ENCODE measurements at regions not wholly inside any gene's neighbourhood (a gene's known extent, or its start where the extent isn't known, plus 50 kb on each side); places are given as distances from the start of the nearest gene placed in this dataset.

GRCh38 chr21:27372381-27372780 lies 405.5 kb upstream of the ADAMTS5 start:
- no peaks in the 10 kb centered on the region for H3K4me1 Mint-ChIP-seq
- H3K36me3 Mint-ChIP-seq, result no peaks in the 10 kb centered on the region
- ATAC-seq, result no peak
- H3K9me3 Mint-ChIP-seq (ENCODE audit: low read depth), result peaks cover 2% of the 10 kb centered on the region
- CTCF ChIA-PET, result no interaction called here
- H3K4me3 Mint-ChIP-seq, result no peak overlapping the region
- H3K27me3 Mint-ChIP-seq, result no peaks in the 10 kb centered on the region
- DNase-seq, result no peak
- H3K27ac Mint-ChIP-seq, result no peak overlapping the region

DNA sequence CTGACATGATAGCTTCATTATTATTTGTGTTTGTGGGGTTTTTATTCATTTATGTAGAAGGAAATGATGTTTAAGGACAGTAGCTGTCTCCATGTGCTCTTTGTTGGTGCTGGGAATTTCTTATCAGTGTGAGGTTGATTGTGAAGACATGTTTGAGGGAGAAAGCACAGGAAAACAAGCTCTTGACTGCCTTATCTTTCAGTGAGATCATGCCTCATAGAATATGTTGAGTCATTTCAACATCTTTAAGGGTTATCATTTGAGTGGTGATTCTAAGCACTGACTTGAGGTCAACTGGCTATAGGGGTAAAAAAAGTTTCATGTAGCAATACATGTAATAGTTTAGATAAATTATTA lies 405.1 kb upstream of the ADAMTS5 start:
- peaks cover 2% of the 10 kb centered on the region for H3K9me3 Mint-ChIP-seq (ENCODE audit: low read depth)
- no peak for ATAC-seq
- no peak overlapping the region for H3K4me3 Mint-ChIP-seq
- DNase-seq, result no peak
- H3K4me1 Mint-ChIP-seq, result no peaks in the 10 kb centered on the region
- CTCF ChIA-PET, result no interaction called here
- no peaks in the 10 kb centered on the region for H3K36me3 Mint-ChIP-seq
- H3K27me3 Mint-ChIP-seq, result no peaks in the 10 kb centered on the region
- H3K27ac Mint-ChIP-seq, result no peak overlapping the region

- ATAC-seq (no peak), DNase-seq (no peak)
- Mint-ChIP-seq H3K27me3 (no peaks in the 10 kb centered on the region), H3K36me3 (no peaks in the 10 kb centered on the region), H3K9me3 (ENCODE audit: low read depth) (peaks cover 4% of the 10 kb centered on the region), H3K27ac (no peak overlapping the region), H3K4me3 (no peak overlapping the region), H3K4me1 (no peaks in the 10 kb centered on the region)
- CTCF ChIA-PET, result no interaction called here
These were observed 404.5 kb upstream of the ADAMTS5 start for GRCh38 chr21:27371115-27371974.

DNA sequence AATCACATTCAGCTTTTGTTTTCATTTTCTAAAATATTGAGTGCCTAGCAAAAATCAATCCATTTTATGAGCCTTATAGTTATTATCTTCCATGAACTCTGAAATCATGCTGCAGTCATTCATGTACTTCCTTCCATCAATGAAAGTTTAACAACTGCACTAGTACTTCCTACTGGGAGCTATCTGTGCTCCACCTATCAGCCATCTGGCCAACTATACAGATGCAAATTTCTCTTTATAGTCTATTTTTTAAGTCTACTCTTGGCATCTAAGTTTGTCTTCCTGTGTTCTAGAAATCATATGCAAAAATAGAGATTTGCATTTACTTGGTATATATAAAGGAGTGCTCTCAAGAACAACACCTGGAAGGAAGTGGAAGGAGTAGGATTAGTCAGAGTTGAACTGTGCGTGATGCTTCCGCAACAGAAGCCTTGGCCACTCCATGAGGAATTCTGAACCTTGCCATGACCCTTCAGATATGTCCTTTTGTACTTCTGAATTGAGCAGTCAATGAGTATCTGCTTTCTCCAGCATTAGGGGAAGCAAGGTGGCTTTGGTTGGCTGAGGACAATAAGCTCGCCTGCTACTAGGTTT lies 403.2 kb upstream of the ADAMTS5 start:
- Mint-ChIP-seq H3K36me3 (no peaks in the 10 kb centered on the region), H3K9me3 (ENCODE audit: low read depth) (peaks cover 6% of the 10 kb centered on the region), H3K27me3 (no peaks in the 10 kb centered on the region), H3K4me3 (no peak overlapping the region), H3K27ac (no peak overlapping the region), H3K4me1 (no peaks in the 10 kb centered on the region)
- DNase-seq (no peak), ATAC-seq (no peak)
- CTCF ChIA-PET, result no interaction called here

GRCh38 chr21:27369234-27369633 lies 402.3 kb upstream of the ADAMTS5 start:
- no peak for DNase-seq
- CTCF ChIA-PET, result no interaction called here
- no peak for ATAC-seq
- Mint-ChIP-seq H3K27me3 (no peaks in the 10 kb centered on the region), H3K4me1 (no peaks in the 10 kb centered on the region), H3K36me3 (no peaks in the 10 kb centered on the region), H3K27ac (no peak overlapping the region), H3K4me3 (no peak overlapping the region), H3K9me3 (ENCODE audit: low read depth) (peaks cover 6% of the 10 kb centered on the region)

GRCh38 chr21:27366646-27367235 lies 399.9 kb upstream of the ADAMTS5 start:
- DNase-seq, result no peak
- CTCF ChIA-PET, result no interaction called here
- no peaks in the 10 kb centered on the region for H3K27me3 Mint-ChIP-seq

GRCh38 chr21:27366036-27366435 lies 399.1 kb upstream of the ADAMTS5 start:
- H3K4me1 Mint-ChIP-seq, result no peaks in the 10 kb centered on the region
- no peak overlapping the region for H3K4me3 Mint-ChIP-seq
- ATAC-seq, result no peak
- no peaks in the 10 kb centered on the region for H3K36me3 Mint-ChIP-seq
- no peak overlapping the region for H3K27ac Mint-ChIP-seq
- no peak for DNase-seq
- H3K27me3 Mint-ChIP-seq, result no peaks in the 10 kb centered on the region
- CTCF ChIA-PET, result no interaction called here
- peaks cover 9% of the 10 kb centered on the region for H3K9me3 Mint-ChIP-seq (ENCODE audit: low read depth)

More at GRCh38 chr21:27366646-27367235, 399.9 kb upstream of the ADAMTS5 start:
- Mint-ChIP-seq H3K27ac (no peak overlapping the region), H3K36me3 (no peaks in the 10 kb centered on the region), H3K4me3 (no peak overlapping the region), H3K9me3 (ENCODE audit: low read depth) (peaks cover 9% of the 10 kb centered on the region), H3K4me1 (no peaks in the 10 kb centered on the region)
- no peak for ATAC-seq

- Mint-ChIP-seq H3K36me3 (no peaks in the 10 kb centered on the region), H3K27ac (no peak overlapping the region), H3K9me3 (ENCODE audit: low read depth) (peaks cover 9% of the 10 kb centered on the region), H3K4me1 (no peaks in the 10 kb centered on the region), H3K4me3 (no peak overlapping the region), H3K27me3 (no peaks in the 10 kb centered on the region)
- ATAC-seq (no peak), DNase-seq (no peak)
- CTCF ChIA-PET, result no interaction called here
These were observed 398.5 kb upstream of the ADAMTS5 start for GRCh38 chr21:27365394-27365793.

- Mint-ChIP-seq H3K27me3 (no peaks in the 10 kb centered on the region), H3K4me1 (no peaks in the 10 kb centered on the region), H3K9me3 (ENCODE audit: low read depth) (peaks cover 9% of the 10 kb centered on the region), H3K4me3 (no peak overlapping the region), H3K27ac (no peak overlapping the region), H3K36me3 (no peaks in the 10 kb centered on the region)
- no peak for ATAC-seq
- CTCF ChIA-PET, result no interaction called here
- DNase-seq, result no peak
These were observed 397.0 kb upstream of the ADAMTS5 start for GRCh38 chr21:27363719-27364477.

DNA sequence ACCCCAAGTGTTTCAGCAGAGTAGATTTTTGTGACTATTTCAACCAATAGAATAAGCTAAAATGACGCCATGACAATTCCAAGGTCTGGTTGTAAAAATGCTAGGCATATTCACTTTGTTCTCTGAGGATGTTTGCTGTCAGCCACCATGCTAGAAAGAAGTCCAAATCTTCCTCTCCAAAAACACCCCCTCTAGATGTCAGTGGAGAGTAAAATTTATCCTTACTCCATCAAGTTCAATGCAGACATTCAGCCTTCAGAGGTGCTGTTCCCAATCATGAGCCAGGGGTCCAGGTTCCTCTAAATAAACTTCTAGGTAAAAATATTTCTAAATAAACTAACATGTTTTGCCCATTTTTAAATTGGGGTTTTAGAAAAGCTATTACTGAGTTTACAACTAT lies 395.4 kb upstream of the ADAMTS5 start:
- H3K36me3 Mint-ChIP-seq, result no peaks in the 10 kb centered on the region
- H3K27me3 Mint-ChIP-seq, result no peaks in the 10 kb centered on the region
- H3K27ac Mint-ChIP-seq, result no peak overlapping the region
- ATAC-seq, result no peak
- H3K9me3 Mint-ChIP-seq (ENCODE audit: low read depth), result peaks cover 8% of the 10 kb centered on the region
- DNase-seq, result no peak
- CTCF ChIA-PET, result no interaction called here
- no peak overlapping the region for H3K4me3 Mint-ChIP-seq
- H3K4me1 Mint-ChIP-seq, result no peaks in the 10 kb centered on the region

- Mint-ChIP-seq H3K27ac (no peak overlapping the region), H3K9me3 (ENCODE audit: low read depth) (peaks cover 7% of the 10 kb centered on the region), H3K4me3 (no peak overlapping the region), H3K27me3 (no peaks in the 10 kb centered on the region), H3K4me1 (no peaks in the 10 kb centered on the region), H3K36me3 (no peaks in the 10 kb centered on the region)
- ATAC-seq, result no peak
- CTCF ChIA-PET, result no interaction called here
- no peak for DNase-seq
These were observed 392.3 kb upstream of the ADAMTS5 start for GRCh38 chr21:27359141-27359540.

GRCh38 chr21:27352885-27353284 lies 386.0 kb upstream of the ADAMTS5 start:
- H3K9me3 Mint-ChIP-seq (ENCODE audit: low read depth), result peaks cover 7% of the 10 kb centered on the region
- ATAC-seq, result no peak
- H3K4me3 Mint-ChIP-seq, result no peak overlapping the region
- H3K4me1 Mint-ChIP-seq, result no peaks in the 10 kb centered on the region
- no peak overlapping the region for H3K27ac Mint-ChIP-seq
- no peaks in the 10 kb centered on the region for H3K27me3 Mint-ChIP-seq
- no peaks in the 10 kb centered on the region for H3K36me3 Mint-ChIP-seq
- CTCF ChIA-PET, result no interaction called here
- no peak for DNase-seq

DNA sequence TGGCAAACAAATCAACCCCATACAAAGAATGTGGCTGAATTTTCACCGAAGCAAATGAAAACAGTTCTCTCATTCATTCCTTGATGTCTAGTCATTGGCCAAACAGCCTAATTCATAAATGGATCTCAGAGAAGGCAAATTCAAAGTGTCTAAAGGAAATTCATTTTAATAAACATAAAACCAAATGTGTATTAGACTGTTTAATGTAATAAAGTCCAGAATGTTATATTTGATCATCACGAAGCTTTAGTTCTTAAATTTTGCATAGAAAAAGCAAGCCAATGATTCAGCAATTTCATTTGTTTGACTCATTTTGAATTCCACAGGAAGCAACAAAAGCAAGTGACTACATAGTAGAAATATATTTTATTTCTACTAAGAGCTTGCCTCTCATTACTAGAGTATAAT lies 379.2 kb upstream of the ADAMTS5 start:
- H3K27me3 Mint-ChIP-seq, result no peaks in the 10 kb centered on the region
- H3K4me1 Mint-ChIP-seq, result no peaks in the 10 kb centered on the region
- no peak overlapping the region for H3K4me3 Mint-ChIP-seq
- DNase-seq, result no peak
- CTCF ChIA-PET, result no interaction called here
- no peak overlapping the region for H3K27ac Mint-ChIP-seq
- no peak for ATAC-seq
- peaks cover 8% of the 10 kb centered on the region for H3K9me3 Mint-ChIP-seq (ENCODE audit: low read depth)
- H3K36me3 Mint-ChIP-seq, result no peaks in the 10 kb centered on the region

DNA sequence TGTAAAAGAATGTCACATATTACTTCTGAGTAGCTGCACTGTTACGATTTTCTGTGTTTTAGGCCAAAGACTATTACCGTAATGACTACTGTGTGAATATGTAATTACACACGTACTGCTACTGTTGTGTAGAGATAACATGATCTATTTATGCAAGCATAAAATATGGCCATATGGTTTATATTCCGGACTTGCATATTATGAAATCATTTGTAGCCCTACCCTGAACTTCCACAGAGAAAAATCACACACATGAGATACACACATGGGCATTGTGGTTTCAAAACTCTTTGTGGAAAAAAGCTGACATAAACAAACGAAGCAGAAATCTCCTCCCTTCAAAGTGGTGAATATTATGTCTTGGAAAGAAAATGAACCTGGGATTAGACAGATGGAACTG lies 373.0 kb upstream of the ADAMTS5 start:
- no peaks in the 10 kb centered on the region for H3K36me3 Mint-ChIP-seq
- no peaks in the 10 kb centered on the region for H3K4me1 Mint-ChIP-seq
- H3K4me3 Mint-ChIP-seq, result no peak overlapping the region
- no peak for DNase-seq
- no peak for ATAC-seq
- H3K27me3 Mint-ChIP-seq, result no peaks in the 10 kb centered on the region
- CTCF ChIA-PET, result no interaction called here
- no peak overlapping the region for H3K27ac Mint-ChIP-seq
- H3K9me3 Mint-ChIP-seq (ENCODE audit: low read depth), result peaks cover 8% of the 10 kb centered on the region

Data from activated CD8-positive, alpha-beta memory T cell treated with anti-CD3 and anti-CD28 coated beads, Interleukin-2, amount 10 ng/mL, durations not matched to agents 7 days and 5 days (primary cell).